ENCODE measurements at regions not wholly inside any gene's neighbourhood (a gene's known extent, or its start where the extent isn't known, plus 50 kb on each side); places are given as distances from the start of the nearest gene placed in this dataset.
"Not testable (repeated sequence)": the region's sequence is repeated elsewhere in the genome, so short reads cannot be mapped to it uniquely, and the experiment has no call there.

DNA sequence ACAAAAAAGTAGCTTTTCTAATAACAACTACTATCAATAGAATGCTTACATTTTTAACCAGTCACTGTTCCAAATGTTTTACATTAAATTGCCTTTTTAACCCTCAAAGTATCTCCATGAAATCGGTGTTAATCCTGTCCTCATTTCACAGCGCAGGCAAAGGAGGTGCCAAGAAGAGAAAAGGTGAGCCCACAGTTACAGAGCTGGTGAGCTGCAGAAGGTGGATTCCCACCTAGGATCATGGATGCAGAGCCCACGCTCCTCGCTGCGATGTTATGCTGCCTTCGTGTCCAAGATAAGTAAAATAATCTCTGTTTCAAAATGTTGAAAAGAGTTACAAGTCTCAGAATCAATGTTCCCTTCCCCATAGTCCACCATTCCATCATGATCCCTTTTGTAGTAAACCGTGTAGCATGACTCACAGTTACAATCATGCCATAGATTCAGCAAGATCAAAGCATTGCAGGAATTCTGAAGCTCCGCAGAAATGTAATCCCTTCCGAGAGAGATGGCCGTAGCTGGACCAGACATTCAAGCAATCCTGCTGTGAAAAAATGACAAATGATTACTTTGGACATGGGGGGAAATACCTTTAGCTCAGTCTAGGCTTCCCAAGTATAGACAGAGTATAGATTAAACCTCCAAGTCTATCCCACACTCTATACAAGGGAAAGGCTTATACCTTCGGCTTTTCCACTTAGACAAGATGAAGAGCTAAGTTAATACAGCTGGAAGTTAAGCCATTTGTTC lies 394.7 kb upstream of the AKR1E2 start:
- DNase-seq: no peak

DNA sequence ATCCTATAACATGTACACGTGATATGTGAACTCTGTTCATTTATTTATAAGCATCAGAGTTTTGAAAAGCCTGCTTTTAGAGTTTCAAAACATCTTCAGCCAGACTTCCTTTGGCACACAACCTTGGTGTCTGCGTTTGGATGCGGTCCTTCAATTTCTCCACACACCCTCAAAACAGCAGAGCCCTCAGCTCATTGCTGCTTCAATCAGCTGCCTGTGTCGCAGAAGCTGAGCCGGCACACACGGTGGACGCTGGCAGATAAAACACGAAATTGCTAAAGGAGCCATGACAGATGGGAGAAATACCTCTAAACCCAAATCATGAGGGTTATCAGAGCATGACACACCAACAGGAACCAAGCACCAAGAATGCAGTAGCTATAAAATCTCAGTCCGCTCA lies 396.4 kb upstream of the AKR1E2 start:
- DNase-seq: no peak

GRCh38 chr10:4427532-4427931 lies 398.5 kb upstream of the AKR1E2 start:
- no peak for DNase-seq

- DNase-seq: no peak
These were observed 399.1 kb upstream of the AKR1E2 start for GRCh38 chr10:4426866-4427265.

DNA sequence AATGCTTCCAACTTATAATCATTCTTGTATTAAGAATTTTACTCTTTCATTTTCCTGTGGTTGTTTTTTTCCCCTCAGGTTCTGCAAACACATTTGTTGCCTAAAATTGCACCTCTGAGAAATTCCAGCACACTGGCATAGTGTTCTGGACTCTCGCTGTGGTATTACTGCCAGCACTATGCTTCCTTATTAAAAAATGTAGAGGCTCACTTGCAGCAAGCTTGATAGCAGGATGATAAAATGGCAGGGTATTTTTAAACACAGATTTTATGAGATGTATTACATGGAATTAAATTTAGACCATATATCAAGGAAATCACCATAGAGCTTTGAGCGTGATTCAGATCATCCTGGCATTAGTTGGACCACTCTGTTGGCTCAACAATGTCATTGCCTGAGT lies 416.7 kb upstream of the AKR1E2 start:
- DNase-seq: no peak

GRCh38 chr10:4407783-4408182 lies 418.2 kb upstream of the AKR1E2 start:
- no peak for DNase-seq

DNA sequence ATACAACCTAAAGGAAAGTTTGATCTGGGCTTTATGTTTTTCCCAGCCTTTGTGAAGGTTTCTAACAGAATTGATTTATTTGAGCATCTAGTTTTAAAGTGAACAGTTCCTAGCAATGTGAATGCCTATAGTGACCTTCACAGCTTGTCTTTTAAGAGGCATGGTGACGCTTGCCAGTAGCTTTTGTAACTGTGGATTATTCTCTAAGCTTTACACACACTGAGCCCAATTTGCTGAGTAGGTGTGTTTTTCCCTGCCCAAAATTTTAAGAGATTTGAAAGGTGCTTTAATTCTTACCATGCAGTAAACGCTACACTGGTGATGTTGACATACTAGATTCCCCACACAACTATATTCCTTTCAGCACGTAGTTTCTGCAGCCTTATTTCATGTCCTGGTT lies 420.2 kb upstream of the AKR1E2 start:
- no peak for DNase-seq

- DNase-seq: no peak
These were observed 422.3 kb upstream of the AKR1E2 start for GRCh38 chr10:4403638-4404252.

DNA sequence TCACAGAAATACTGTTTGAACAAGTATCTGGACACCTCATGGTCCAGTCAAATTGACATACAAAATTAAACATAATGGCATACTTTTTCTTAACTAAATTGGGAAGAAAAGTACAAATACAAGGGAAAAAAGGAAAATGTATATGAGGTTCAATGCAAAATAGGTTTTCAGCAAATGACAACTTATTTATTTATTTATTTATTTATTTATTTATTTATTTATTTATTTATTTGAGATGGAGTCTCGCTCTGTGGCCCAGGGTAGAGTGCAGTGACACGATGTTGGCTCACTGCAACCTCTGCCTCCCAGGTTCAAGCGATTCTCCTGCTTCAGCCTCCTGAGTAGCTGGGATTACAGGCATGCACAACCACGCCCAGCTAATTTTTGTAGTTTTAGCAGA lies 424.9 kb upstream of the AKR1E2 start:
- DNase-seq: not testable (repeated sequence)

- no peak for DNase-seq
These were observed 426.5 kb upstream of the AKR1E2 start for GRCh38 chr10:4399556-4399955.

- DNase-seq: no peak
These were observed 427.4 kb upstream of the AKR1E2 start for GRCh38 chr10:4398602-4399001.

- no peak for DNase-seq
These were observed 428.7 kb upstream of the AKR1E2 start for GRCh38 chr10:4397337-4397736.

DNA sequence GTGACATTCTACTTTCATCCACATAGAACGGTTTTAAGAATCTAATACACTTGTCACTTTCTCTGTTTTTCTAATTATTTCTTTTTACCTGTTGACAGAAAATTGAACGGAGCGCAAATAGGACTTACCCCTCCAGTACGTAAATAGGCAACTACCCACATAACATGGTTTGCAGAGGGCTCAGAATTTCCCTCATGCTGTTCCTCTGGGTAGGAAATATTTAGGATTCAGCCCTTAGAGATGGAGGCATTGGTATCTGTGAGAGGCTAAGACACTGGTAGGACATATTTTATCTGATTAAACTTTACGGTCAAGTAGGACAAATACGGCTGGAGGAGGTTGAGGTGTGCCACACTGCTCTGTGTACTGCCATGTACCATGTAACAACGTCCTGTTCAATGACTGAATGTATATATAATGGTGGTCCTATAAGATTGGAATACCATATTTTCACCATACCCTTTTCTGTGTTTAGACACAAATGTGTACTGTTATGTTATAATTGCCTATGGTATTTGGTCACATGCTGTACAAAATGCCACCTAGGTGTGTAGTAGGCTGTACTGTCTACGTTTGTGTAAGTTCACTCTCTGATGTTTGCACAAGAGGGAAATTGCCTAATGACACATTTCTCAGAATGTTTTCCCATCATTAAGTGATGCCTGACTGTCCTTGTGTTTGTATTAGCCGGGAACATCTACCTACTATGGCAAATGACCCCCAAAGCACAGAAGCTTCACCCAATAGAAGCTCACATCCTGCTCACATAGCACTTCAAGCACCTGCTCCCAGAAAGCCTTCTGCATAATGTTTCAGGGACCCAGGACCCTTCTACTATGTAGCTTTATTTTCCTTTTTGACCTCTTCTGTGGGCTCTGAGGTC lies 429.4 kb upstream of the AKR1E2 start:
- DNase-seq: no peak

GRCh38 chr10:4395731-4396130 lies 430.3 kb upstream of the AKR1E2 start:
- no peak for DNase-seq

DNA sequence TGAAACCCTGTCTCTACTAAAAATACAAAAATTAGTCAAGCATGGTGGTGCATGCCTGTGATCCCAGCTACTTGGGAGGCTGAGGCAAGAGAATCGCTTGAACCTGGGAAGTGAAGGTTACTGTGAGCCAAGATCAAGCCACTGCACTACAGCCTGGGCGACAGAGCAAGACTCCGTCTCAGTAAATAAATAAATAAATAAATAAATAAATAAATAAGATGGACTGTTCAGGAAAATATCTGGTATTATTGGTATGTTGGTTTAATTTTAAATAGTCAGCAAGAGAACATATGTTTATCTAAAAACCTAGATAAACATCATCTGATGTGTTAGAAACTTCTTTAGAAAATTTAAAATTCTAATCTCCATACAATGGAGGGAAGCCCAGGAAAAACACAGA lies 431.6 kb upstream of the AKR1E2 start:
- not testable (repeated sequence) for DNase-seq

DNA sequence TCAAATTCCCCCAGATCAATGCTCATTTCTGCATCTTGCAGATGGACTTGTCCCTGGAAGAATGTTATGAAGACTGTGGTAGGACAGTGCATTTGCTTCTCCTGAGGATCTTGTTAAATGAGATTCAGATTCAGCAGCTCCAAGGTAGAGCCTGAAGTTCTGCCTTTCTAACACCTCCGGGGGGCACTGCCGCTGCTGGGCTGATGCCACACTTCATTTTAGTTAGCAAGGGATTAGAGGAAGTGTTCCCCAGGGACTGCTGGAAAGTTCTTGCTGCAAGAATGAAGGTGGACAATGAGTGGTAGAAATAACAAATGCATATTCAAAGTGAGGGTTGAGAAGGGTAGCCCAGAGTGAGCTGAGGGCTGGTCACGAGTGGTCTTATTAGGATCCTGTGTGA lies 434.3 kb upstream of the AKR1E2 start:
- DNase-seq: no peak

GRCh38 chr10:4390219-4390618 lies 435.8 kb upstream of the AKR1E2 start:
- DNase-seq: no peak

DNA sequence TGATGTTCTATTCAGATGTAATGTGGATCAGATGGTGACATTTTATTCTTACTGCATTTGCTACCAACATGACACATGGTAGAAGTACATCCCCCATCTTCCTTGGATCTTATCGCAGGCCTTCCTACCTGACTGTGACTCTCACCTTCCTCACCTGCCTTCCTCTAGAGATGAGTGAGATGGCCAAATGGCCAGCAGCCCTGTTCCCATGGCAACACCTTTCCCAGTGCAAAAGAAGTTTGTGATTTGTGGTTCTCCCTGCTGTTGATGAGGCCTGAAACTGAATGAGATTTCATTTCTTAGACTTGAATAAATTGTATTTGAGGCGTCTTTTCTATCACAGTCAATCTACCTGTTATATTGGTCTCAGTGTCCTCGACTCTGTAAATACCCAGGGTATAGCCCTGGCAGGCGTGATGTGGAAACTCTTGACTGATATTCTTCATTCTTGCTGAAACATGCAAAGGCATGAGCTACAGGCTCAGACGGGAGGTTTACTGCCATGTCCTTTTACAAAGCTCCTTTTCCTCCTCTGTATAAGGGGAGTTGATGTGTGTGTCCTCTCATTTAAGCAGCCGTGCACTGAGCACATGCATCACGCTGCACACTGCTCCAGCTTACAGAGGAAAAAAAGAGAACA lies 440.7 kb upstream of the AKR1E2 start:
- DNase-seq: no peak

GRCh38 chr10:4384245-4384644 lies 441.8 kb upstream of the AKR1E2 start:
- no peak for DNase-seq

DNA sequence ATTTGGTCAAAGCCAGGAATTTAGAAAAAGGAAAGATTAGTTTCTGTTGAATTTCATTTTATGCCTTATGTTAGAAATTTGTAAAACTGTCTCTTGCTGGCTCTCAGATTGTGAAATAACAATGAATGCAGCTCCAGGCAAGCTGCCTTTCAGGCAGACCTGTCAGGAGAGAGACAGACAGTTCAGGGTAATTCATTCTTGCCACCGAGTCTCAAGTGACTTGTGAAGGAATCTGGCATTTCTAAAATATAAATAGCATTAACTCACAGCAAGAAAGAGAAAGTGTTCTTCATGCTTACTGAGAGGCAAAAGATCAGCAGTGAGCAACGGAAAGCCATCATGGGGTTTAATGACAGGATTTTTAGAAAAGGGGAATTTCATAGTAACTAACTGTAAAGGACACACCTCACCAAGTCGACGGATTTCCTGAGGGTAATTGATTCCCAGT lies 442.3 kb upstream of the AKR1E2 start:
- no peak for DNase-seq

DNA sequence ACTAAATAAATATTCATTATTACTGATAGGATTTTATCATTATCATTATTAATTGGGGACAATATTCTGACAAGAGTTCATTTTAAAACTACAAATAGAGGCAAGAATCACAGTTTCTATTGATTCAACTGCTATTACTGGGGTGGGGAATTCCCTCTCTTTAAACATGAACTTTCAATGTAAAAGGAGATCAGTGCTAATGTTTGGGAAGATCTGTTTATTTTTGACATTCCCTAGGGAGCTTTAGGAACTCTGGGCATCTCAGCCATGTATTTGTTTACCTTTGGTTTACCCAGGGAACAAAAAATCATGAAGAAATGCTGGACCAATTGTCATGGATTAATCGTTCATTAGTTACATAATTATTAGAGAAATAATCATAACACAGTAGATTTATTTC lies 443.2 kb upstream of the AKR1E2 start:
- DNase-seq: no peak

- DNase-seq: no peak
These were observed 452.4 kb upstream of the AKR1E2 start for GRCh38 chr10:4373612-4374011.

- no peak for DNase-seq
These were observed 452.9 kb upstream of the AKR1E2 start for GRCh38 chr10:4373098-4373497.
